WTC11 (cell line): ENCODE measurements at regions not wholly inside any gene's neighbourhood (a gene's known extent, or its start where the extent isn't known, plus 50 kb on each side); places are given as distances from the start of the nearest gene placed in this dataset.

Experiments
- ATAC-seq: fragments of 200-7000 bp; cut with Tn5 transposase; 2 replicates; pipeline ENCODE4 v1.10.0; 2021; ENCODE audit warnings: mild to moderate bottlenecking, moderate library complexity
- CTCF ChIA-PET: fragments of 300-600 bp; sonication (Branson Sonifier 250); formaldehyde crosslinking; loops from one replicate; lab custom pipeline; 2021; ENCODE audit warnings: antibody characterized with exemption; lab: Charles Lee
- POLR2A ChIA-PET: fragments of 350-600 bp; sonication (Branson Sonifier 250); formaldehyde crosslinking; loops from one replicate; lab custom pipeline; 2021; ENCODE audit warnings: antibody characterized with exemption; lab: Charles Lee
- DNase-seq: peaks from one replicate; pipeline ENCODE4 v3.0.0; 2021; ENCODE audit warnings: low spot score
- H3K27ac Mint-ChIP-seq: 2 replicates; pipeline ENCODE4 v1.8.0; 2021; ENCODE audit warnings: mixed read lengths
- H3K27me3 Mint-ChIP-seq: 2 replicates; pipeline ENCODE4 v1.8.0; 2021; ENCODE audit warnings: low read depth, mild to moderate bottlenecking, moderate library complexity, mixed read lengths
- H3K36me3 Mint-ChIP-seq: 2 replicates; pipeline ENCODE4 v1.8.0; 2021; ENCODE audit warnings: mixed read lengths
- H3K4me1 Mint-ChIP-seq: 2 replicates; pipeline ENCODE4 v1.8.0; 2022; ENCODE audit warnings: mixed read lengths
- H3K4me3 Mint-ChIP-seq: 2 replicates; pipeline ENCODE4 v1.8.0; 2021; ENCODE audit warnings: mild to moderate bottlenecking, moderate library complexity, mixed read lengths
- H3K9me3 Mint-ChIP-seq: 2 replicates; pipeline ENCODE4 v1.8.0; 2021; ENCODE audit warnings: mixed read lengths
- ELF4 ChIP-seq: sonication (generic); formaldehyde crosslinking; IDR thresholded peaks from 2 replicates; pipeline ENCODE4 v1.8.1; 2022; ENCODE audit warnings: low read depth, mild to moderate bottlenecking, moderate library complexity, missing genetic modification reagents
- EMX1 ChIP-seq: fragments of 250-450 bp; sonication (Bioruptor Pico); IDR thresholded peaks from 2 replicates; pipeline ENCODE4 v1.8.0; 2021; ENCODE audit warnings: mild to moderate bottlenecking
- GRHL2 ChIP-seq: fragments of 250-450 bp; sonication (Bioruptor Pico); IDR thresholded peaks from 2 replicates; pipeline ENCODE4 v1.8.0; 2022; ENCODE audit warnings: mild to moderate bottlenecking, moderate library complexity; ENCODE audit not compliant: insufficient replicate concordance, severe bottlenecking
- IRF2 ChIP-seq: sonication (generic); formaldehyde crosslinking; IDR thresholded peaks from 2 replicates; pipeline ENCODE4 v1.8.0; 2022; ENCODE audit warnings: low read depth, missing genetic modification reagents, borderline replicate concordance
- NFE2L1 ChIP-seq: sonication (generic); formaldehyde crosslinking; IDR thresholded peaks from 2 replicates; pipeline ENCODE4 v1.8.1; 2023; ENCODE audit warnings: missing genetic modification reagents
- NFYB ChIP-seq: sonication (generic); formaldehyde crosslinking; conservative IDR thresholded peaks from 2 replicates; pipeline ENCODE4 v1.8.0; 2022; ENCODE audit warnings: low read depth, missing genetic modification reagents
- NR3C1 ChIP-seq: sonication (generic); formaldehyde crosslinking; conservative IDR thresholded peaks from 2 replicates; pipeline ENCODE4 v1.8.1; 2023; ENCODE audit warnings: low read depth, mild to moderate bottlenecking, missing genetic modification reagents
- TEAD4 ChIP-seq: sonication (generic); formaldehyde crosslinking; IDR thresholded peaks from 2 replicates; pipeline ENCODE4 v1.8.0; 2022; ENCODE audit warnings: mild to moderate bottlenecking, missing genetic modification reagents
- TP53 ChIP-seq: sonication (generic); formaldehyde crosslinking; IDR thresholded peaks from 2 replicates; pipeline ENCODE4 v1.8.1; 2023; ENCODE audit warnings: mild to moderate bottlenecking, missing genetic modification reagents
- ZNF138 ChIP-seq: sonication (generic); formaldehyde crosslinking; conservative IDR thresholded peaks from 2 replicates; pipeline ENCODE4 v1.8.1; 2022; ENCODE audit warnings: mild to moderate bottlenecking, moderate library complexity, missing genetic modification reagents
- ZNF416 ChIP-seq: fragments of 250-450 bp; sonication (Bioruptor Pico); IDR thresholded peaks from 2 replicates; pipeline ENCODE4 v1.9.0; 2021; ENCODE audit warnings: mild to moderate bottlenecking, inconsistent platforms
- TF ChIP-seq, protein P1 (sequence below): sonication (generic); formaldehyde crosslinking; IDR thresholded peaks from 2 replicates; pipeline ENCODE4 v1.8.1; 2022; ENCODE audit warnings: mild to moderate bottlenecking, missing genetic modification reagents, moderate library complexity, borderline replicate concordance
- TF ChIP-seq, protein P2 (sequence below): sonication (generic); formaldehyde crosslinking; IDR thresholded peaks from 2 replicates; pipeline ENCODE4 v1.8.0; 2022; ENCODE audit warnings: mild to moderate bottlenecking, missing genetic modification reagents
- TF ChIP-seq, protein P3 (sequence below): sonication (generic); formaldehyde crosslinking; IDR thresholded peaks from 2 replicates; pipeline ENCODE4 v1.8.1; 2022; ENCODE audit warnings: mild to moderate bottlenecking, moderate library complexity, missing genetic modification reagents
- TF ChIP-seq, protein P4 (sequence below): sonication (generic); formaldehyde crosslinking; IDR thresholded peaks from 2 replicates; pipeline ENCODE4 v1.8.1; 2022; ENCODE audit warnings: low read depth, missing genetic modification reagents, borderline replicate concordance
- TF ChIP-seq, protein P5 (sequence below): sonication (generic); formaldehyde crosslinking; IDR thresholded peaks from 2 replicates; pipeline ENCODE4 v1.8.1; 2023; ENCODE audit warnings: mild to moderate bottlenecking, missing genetic modification reagents
- TF ChIP-seq, protein P6 (sequence below): sonication (generic); formaldehyde crosslinking; IDR thresholded peaks from 2 replicates; pipeline ENCODE4 v1.8.1; 2023; ENCODE audit warnings: mild to moderate bottlenecking, missing genetic modification reagents, moderate library complexity
- TF ChIP-seq, protein P7 (sequence below): fragments of 250-450 bp; sonication (Bioruptor Pico); IDR thresholded peaks from 2 replicates; pipeline ENCODE4 v2.1.2; 2022; ENCODE audit warnings: mild to moderate bottlenecking, moderate library complexity
- TF ChIP-seq, protein P8 (sequence below): fragments of 250-450 bp; sonication (Bioruptor Pico); IDR thresholded peaks from 2 replicates; pipeline ENCODE4 v1.9.0; 2021; ENCODE audit warnings: mild to moderate bottlenecking
- TF ChIP-seq, protein P9 (sequence below): sonication (generic); formaldehyde crosslinking; IDR thresholded peaks from 2 replicates; pipeline ENCODE4 v1.8.0; 2023; ENCODE audit warnings: missing genetic modification reagents

DNA sequence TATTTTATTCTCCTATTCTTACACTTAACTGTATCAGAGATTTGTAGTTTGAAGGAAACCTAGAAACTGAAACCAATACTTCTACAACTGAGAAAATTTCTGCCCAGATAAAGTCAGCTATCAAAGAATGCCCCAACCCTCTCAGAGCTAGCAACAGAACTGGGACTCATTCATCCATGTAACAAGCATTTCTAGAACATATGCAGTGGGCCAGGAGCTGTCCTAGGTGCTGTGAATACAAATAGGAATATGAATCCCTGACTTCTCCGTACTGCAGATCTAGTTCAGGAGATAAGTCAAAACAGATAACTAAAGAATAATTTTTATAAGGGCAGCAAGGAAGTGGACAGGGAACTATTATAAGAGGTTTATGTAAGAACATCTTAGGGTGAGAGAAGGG, 654.1 kb upstream of the NOX3 start:
- H3K9me3 Mint-ChIP-seq = no peaks in the 10 kb centered on the region
- no peak overlapping the region for H3K27ac Mint-ChIP-seq
- no peak overlapping the region for H3K4me3 Mint-ChIP-seq
- ChIA-PET POLR2A (no interaction called here), CTCF (no interaction called here)
- H3K27me3 Mint-ChIP-seq = no peaks in the 10 kb centered on the region
- no peaks in the 10 kb centered on the region for H3K36me3 Mint-ChIP-seq
- TF ChIP-seq, protein P1, sequence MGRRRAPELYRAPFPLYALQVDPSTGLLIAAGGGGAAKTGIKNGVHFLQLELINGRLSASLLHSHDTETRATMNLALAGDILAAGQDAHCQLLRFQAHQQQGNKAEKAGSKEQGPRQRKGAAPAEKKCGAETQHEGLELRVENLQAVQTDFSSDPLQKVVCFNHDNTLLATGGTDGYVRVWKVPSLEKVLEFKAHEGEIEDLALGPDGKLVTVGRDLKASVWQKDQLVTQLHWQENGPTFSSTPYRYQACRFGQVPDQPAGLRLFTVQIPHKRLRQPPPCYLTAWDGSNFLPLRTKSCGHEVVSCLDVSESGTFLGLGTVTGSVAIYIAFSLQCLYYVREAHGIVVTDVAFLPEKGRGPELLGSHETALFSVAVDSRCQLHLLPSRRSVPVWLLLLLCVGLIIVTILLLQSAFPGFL (CRISPR knock-in tag) = no peak
- TF ChIP-seq IRF2 (CRISPR knock-in tag) (no peak), NR3C1 (CRISPR knock-in tag) (no peak), GRHL2 (CRISPR knock-in tag) (no peak), TEAD4 (CRISPR knock-in tag) (no peak), NFE2L1 (CRISPR knock-in tag) (no peak), NFYB (no peak), EMX1 (no peak), TP53 (no peak), ZNF138 (CRISPR knock-in tag) (no peak), ELF4 (CRISPR knock-in tag) (no peak), ZNF416 (no peak)
- TF ChIP-seq, protein P2, sequence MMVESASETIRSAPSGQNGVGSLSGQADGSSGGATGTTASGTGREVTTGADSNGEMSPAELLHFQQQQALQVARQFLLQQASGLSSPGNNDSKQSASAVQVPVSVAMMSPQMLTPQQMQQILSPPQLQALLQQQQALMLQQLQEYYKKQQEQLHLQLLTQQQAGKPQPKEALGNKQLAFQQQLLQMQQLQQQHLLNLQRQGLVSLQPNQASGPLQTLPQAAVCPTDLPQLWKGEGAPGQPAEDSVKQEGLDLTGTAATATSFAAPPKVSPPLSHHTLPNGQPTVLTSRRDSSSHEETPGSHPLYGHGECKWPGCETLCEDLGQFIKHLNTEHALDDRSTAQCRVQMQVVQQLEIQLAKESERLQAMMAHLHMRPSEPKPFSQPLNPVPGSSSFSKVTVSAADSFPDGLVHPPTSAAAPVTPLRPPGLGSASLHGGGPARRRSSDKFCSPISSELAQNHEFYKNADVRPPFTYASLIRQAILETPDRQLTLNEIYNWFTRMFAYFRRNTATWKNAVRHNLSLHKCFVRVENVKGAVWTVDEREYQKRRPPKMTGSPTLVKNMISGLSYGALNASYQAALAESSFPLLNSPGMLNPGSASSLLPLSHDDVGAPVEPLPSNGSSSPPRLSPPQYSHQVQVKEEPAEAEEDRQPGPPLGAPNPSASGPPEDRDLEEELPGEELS (CRISPR knock-in tag) = no peak
- TF ChIP-seq, protein P3, sequence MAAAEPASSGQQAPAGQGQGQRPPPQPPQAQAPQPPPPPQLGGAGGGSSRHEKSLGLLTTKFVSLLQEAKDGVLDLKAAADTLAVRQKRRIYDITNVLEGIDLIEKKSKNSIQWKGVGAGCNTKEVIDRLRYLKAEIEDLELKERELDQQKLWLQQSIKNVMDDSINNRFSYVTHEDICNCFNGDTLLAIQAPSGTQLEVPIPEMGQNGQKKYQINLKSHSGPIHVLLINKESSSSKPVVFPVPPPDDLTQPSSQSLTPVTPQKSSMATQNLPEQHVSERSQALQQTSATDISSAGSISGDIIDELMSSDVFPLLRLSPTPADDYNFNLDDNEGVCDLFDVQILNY (CRISPR knock-in tag) = no peak
- TF ChIP-seq, protein P4, sequence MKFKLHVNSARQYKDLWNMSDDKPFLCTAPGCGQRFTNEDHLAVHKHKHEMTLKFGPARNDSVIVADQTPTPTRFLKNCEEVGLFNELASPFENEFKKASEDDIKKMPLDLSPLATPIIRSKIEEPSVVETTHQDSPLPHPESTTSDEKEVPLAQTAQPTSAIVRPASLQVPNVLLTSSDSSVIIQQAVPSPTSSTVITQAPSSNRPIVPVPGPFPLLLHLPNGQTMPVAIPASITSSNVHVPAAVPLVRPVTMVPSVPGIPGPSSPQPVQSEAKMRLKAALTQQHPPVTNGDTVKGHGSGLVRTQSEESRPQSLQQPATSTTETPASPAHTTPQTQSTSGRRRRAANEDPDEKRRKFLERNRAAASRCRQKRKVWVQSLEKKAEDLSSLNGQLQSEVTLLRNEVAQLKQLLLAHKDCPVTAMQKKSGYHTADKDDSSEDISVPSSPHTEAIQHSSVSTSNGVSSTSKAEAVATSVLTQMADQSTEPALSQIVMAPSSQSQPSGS (CRISPR knock-in tag) = no peak
- TF ChIP-seq, protein P5, sequence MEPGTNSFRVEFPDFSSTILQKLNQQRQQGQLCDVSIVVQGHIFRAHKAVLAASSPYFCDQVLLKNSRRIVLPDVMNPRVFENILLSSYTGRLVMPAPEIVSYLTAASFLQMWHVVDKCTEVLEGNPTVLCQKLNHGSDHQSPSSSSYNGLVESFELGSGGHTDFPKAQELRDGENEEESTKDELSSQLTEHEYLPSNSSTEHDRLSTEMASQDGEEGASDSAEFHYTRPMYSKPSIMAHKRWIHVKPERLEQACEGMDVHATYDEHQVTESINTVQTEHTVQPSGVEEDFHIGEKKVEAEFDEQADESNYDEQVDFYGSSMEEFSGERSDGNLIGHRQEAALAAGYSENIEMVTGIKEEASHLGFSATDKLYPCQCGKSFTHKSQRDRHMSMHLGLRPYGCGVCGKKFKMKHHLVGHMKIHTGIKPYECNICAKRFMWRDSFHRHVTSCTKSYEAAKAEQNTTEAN (CRISPR knock-in tag) = no peak
- TF ChIP-seq, protein P6, sequence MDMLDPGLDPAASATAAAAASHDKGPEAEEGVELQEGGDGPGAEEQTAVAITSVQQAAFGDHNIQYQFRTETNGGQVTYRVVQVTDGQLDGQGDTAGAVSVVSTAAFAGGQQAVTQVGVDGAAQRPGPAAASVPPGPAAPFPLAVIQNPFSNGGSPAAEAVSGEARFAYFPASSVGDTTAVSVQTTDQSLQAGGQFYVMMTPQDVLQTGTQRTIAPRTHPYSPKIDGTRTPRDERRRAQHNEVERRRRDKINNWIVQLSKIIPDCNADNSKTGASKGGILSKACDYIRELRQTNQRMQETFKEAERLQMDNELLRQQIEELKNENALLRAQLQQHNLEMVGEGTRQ = no peak
- TF ChIP-seq, protein P7, sequence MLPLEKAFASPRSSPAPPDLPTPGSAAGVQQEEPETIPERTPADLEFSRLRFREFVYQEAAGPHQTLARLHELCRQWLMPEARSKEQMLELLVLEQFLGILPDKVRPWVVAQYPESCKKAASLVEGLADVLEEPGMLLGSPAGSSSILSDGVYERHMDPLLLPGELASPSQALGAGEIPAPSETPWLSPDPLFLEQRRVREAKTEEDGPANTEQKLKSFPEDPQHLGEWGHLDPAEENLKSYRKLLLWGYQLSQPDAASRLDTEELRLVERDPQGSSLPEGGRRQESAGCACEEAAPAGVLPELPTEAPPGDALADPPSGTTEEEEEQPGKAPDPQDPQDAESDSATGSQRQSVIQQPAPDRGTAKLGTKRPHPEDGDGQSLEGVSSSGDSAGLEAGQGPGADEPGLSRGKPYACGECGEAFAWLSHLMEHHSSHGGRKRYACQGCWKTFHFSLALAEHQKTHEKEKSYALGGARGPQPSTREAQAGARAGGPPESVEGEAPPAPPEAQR (CRISPR knock-in tag) = no peak
- TF ChIP-seq, protein P8, sequence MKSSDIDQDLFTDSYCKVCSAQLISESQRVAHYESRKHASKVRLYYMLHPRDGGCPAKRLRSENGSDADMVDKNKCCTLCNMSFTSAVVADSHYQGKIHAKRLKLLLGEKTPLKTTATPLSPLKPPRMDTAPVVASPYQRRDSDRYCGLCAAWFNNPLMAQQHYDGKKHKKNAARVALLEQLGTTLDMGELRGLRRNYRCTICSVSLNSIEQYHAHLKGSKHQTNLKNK (CRISPR knock-in tag) = no peak
- TF ChIP-seq, protein P9, sequence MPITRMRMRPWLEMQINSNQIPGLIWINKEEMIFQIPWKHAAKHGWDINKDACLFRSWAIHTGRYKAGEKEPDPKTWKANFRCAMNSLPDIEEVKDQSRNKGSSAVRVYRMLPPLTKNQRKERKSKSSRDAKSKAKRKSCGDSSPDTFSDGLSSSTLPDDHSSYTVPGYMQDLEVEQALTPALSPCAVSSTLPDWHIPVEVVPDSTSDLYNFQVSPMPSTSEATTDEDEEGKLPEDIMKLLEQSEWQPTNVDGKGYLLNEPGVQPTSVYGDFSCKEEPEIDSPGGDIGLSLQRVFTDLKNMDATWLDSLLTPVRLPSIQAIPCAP (CRISPR knock-in tag) = no peak
- H3K4me1 Mint-ChIP-seq = no peaks in the 10 kb centered on the region
- DNase-seq = no peak
- no peak for ATAC-seq
